Muscle layer of duodenum (tissue), 2 donors: ENCODE measurements at regions not wholly inside any gene's neighbourhood (a gene's known extent, or its start where the extent isn't known, plus 50 kb on each side); places are given as distances from the start of the nearest gene placed in this dataset.
"Not testable (repeated sequence)": the region's sequence is repeated elsewhere in the genome, so short reads cannot be mapped to it uniquely, and the experiment has no call there.

Experiments used
- H3K27ac ChIP-seq: one replicate; pipeline ENCODE4 v1.7.0; 2013; ENCODE audit warnings: mild to moderate bottlenecking, low read length
- H3K27me3 ChIP-seq: one replicate; pipeline ENCODE4 v1.7.0; 2013; ENCODE audit warnings: low read depth, mild to moderate bottlenecking, control low read depth, low read length
- H3K36me3 ChIP-seq, 2 donors: one replicate each; pipeline ENCODE4 v1.7.0; 2013; ENCODE audit warnings: low read length in 2 of 2, control low read depth in 1 of 2, mild to moderate bottlenecking in 1 of 2; ENCODE audit not compliant: insufficient read depth in 2 of 2, control insufficient read depth in 1 of 2
- H3K4me1 ChIP-seq, 2 donors: one replicate each; pipeline ENCODE4 v1.7.0; 2013; ENCODE audit warnings: low read length in 2 of 2, mild to moderate bottlenecking in 2 of 2, control low read depth in 1 of 2, moderate library complexity in 1 of 2; ENCODE audit not compliant: insufficient read depth in 2 of 2, control insufficient read depth in 1 of 2
- H3K4me3 ChIP-seq, 2 donors: one replicate each; pipeline ENCODE4 v1.7.0; 2013; ENCODE audit warnings: low read length in 2 of 2, low read depth in 1 of 2, mild to moderate bottlenecking in 1 of 2
- H3K9me3 ChIP-seq, 2 donors: one replicate each; pipeline ENCODE4 v1.7.0; 2013; ENCODE audit warnings: low read length in 2 of 2, control low read depth in 1 of 2, mild to moderate bottlenecking in 1 of 2; ENCODE audit not compliant: control insufficient read depth in 1 of 2
- donor health status: healthy.

- no peak overlapping the region for H3K4me3 ChIP-seq
- H3K36me3 ChIP-seq = no peaks in the 10 kb centered on the region
- H3K9me3 ChIP-seq = no peaks in the 10 kb centered on the region
- H3K4me1 ChIP-seq = no peaks in the 10 kb centered on the region
- H3K27me3 ChIP-seq = no peaks in the 10 kb centered on the region
- H3K27ac ChIP-seq = no peak overlapping the region
Observed at GRCh38 chr1:47491341-47491753, 53.5 kb downstream of the FOXD2 start.

GRCh38 chr1:47495176-47495713, 57.4 kb downstream of the FOXD2 start:
- H3K4me1 ChIP-seq = no peaks in the 10 kb centered on the region
- no peaks in the 10 kb centered on the region for H3K9me3 ChIP-seq
- H3K27ac ChIP-seq = no peak overlapping the region
- H3K27me3 ChIP-seq = no peaks in the 10 kb centered on the region
- H3K4me3 ChIP-seq = no peak overlapping the region
- H3K36me3 ChIP-seq = no peaks in the 10 kb centered on the region

- Histone ChIP-seq H3K27ac (no peak overlapping the region), H3K4me3 (no peak overlapping the region), H3K36me3 (no peaks in the 10 kb centered on the region), H3K4me1 (no peaks in the 10 kb centered on the region), H3K27me3 (no peaks in the 10 kb centered on the region), H3K9me3 (peaks cover 0 to 3% of the 10 kb centered on the region in 2 donors)
Observed at GRCh38 chr1:47498551-47498950, 60.7 kb downstream of the FOXD2 start.

- H3K9me3 ChIP-seq = peaks cover 0 to 3% of the 10 kb centered on the region in 2 donors
- no peaks in the 10 kb centered on the region for H3K36me3 ChIP-seq
- H3K4me3 ChIP-seq = no peak overlapping the region
- no peak overlapping the region for H3K27ac ChIP-seq
- H3K27me3 ChIP-seq = no peaks in the 10 kb centered on the region
- no peaks in the 10 kb centered on the region for H3K4me1 ChIP-seq
Observed at GRCh38 chr1:47501069-47501468, 63.2 kb downstream of the FOXD2 start.

- peaks cover 0 to 3% of the 10 kb centered on the region in 2 donors for H3K9me3 ChIP-seq
- peaks cover 8% of the 10 kb centered on the region for H3K27me3 ChIP-seq
- no peaks in the 10 kb centered on the region for H3K36me3 ChIP-seq
- H3K4me3 ChIP-seq = no peak overlapping the region
- no peak overlapping the region for H3K27ac ChIP-seq
- no peaks in the 10 kb centered on the region for H3K4me1 ChIP-seq
Observed at GRCh38 chr1:47502746-47503370, 65.0 kb downstream of the FOXD2 start.

GRCh38 chr1:47504840-47505239, 67.0 kb downstream of the FOXD2 start:
- not testable (repeated sequence) for H3K27me3 ChIP-seq, H3K9me3 ChIP-seq, H3K4me3 ChIP-seq, H3K27ac ChIP-seq, H3K36me3 ChIP-seq
- H3K4me1 ChIP-seq = peaks cover 0 to 11% of the 10 kb centered on the region in 2 donors

GRCh38 chr1:47505267-47505666, 67.4 kb downstream of the FOXD2 start:
- H3K4me3 ChIP-seq = no peak overlapping the region
- H3K27ac ChIP-seq = no peak overlapping the region
- no peaks in the 10 kb centered on the region for H3K36me3 ChIP-seq
- H3K9me3 ChIP-seq = peaks cover 0 to 3% of the 10 kb centered on the region in 2 donors
- H3K4me1 ChIP-seq = peaks cover 0 to 11% of the 10 kb centered on the region in 2 donors
- H3K27me3 ChIP-seq = peaks cover 8% of the 10 kb centered on the region

GRCh38 chr1:47506053-47506452, 68.2 kb downstream of the FOXD2 start:
- Histone ChIP-seq H3K27ac (no peak overlapping the region), H3K36me3 (no peaks in the 10 kb centered on the region), H3K4me1 (peaks cover 0 to 11% of the 10 kb centered on the region in 2 donors), H3K27me3 (peaks cover 8% of the 10 kb centered on the region), H3K9me3 (no peaks in the 10 kb centered on the region), H3K4me3 (no peak overlapping the region)

- Histone ChIP-seq H3K4me3 (no peak overlapping the region), H3K27me3 (peaks cover 8% of the 10 kb centered on the region), H3K4me1 (peaks cover 0 to 11% of the 10 kb centered on the region in 2 donors), H3K27ac (no peak overlapping the region), H3K9me3 (no peaks in the 10 kb centered on the region), H3K36me3 (no peaks in the 10 kb centered on the region)
Observed at GRCh38 chr1:47507144-47507543, 69.3 kb downstream of the FOXD2 start.

- Histone ChIP-seq H3K27me3 (peaks cover 8% of the 10 kb centered on the region), H3K4me3 (peak overlapping the region; percentile 47 to 68), H3K27ac (no peak overlapping the region), H3K4me1 (peaks cover 0 to 11% of the 10 kb centered on the region in 2 donors), H3K36me3 (no peaks in the 10 kb centered on the region), H3K9me3 (no peaks in the 10 kb centered on the region)
Observed at GRCh38 chr1:47507881-47508701, 70.2 kb downstream of the FOXD2 start.

GRCh38 chr1:47508702-47509431, 71.0 kb downstream of the FOXD2 start:
- H3K4me3 ChIP-seq = peak overlapping the region; percentile 47 to 68
- no peak overlapping the region for H3K27ac ChIP-seq

More at GRCh38 chr1:47508702-47509431, 71.0 kb downstream of the FOXD2 start:
- peaks cover 0 to 11% of the 10 kb centered on the region in 2 donors for H3K4me1 ChIP-seq
- H3K36me3 ChIP-seq = no peaks in the 10 kb centered on the region
- no peaks in the 10 kb centered on the region for H3K9me3 ChIP-seq
- H3K27me3 ChIP-seq = peaks cover 8% of the 10 kb centered on the region
